Activated CD8-positive, alpha-beta memory T cell treated with anti-CD3 and anti-CD28 coated beads, Interleukin-2, amount 10 ng/mL, durations not matched to agents 7 days and 5 days (primary cell): ENCODE measurements at regions not wholly inside any gene's neighbourhood (a gene's known extent, or its start where the extent isn't known, plus 50 kb on each side); places are given as distances from the start of the nearest gene placed in this dataset.
"Not testable (repeated sequence)": the region's sequence is repeated elsewhere in the genome, so short reads cannot be mapped to it uniquely, and the experiment has no call there.

Experiments used
- ATAC-seq: fragments of 150-1000 bp; cut with Tn5 transposase; one replicate; pipeline ENCODE4 v1.10.0; 2021; ENCODE audit warnings: moderate library complexity
- CTCF ChIA-PET: fragments of 350-600 bp; sonication (Branson Sonifier 250); formaldehyde crosslinking; loops from one replicate; lab custom pipeline; 2021; ENCODE audit warnings: antibody characterized with exemption; lab: Charles Lee
- DNase-seq: peaks from one replicate; pipeline ENCODE4 v3.0.0-alpha.2; 2020
- H3K27ac Mint-ChIP-seq: one replicate; pipeline ENCODE4 v1.8.0; 2021; ENCODE audit warnings: mild to moderate bottlenecking, mixed read lengths
- H3K27me3 Mint-ChIP-seq: one replicate; pipeline ENCODE4 v1.8.0; 2021; ENCODE audit warnings: mixed read lengths
- H3K36me3 Mint-ChIP-seq: one replicate; pipeline ENCODE4 v1.8.0; 2021; ENCODE audit warnings: mild to moderate bottlenecking, mixed read lengths
- H3K4me1 Mint-ChIP-seq: one replicate; pipeline ENCODE4 v1.8.0; 2021; ENCODE audit warnings: mixed read lengths
- H3K4me3 Mint-ChIP-seq: one replicate; pipeline ENCODE4 v1.8.0; 2021; ENCODE audit warnings: mild to moderate bottlenecking, moderate library complexity, mixed read lengths
- H3K9me3 Mint-ChIP-seq: one replicate; pipeline ENCODE4 v1.8.0; 2022; ENCODE audit warnings: low read depth, mixed read lengths

DNA sequence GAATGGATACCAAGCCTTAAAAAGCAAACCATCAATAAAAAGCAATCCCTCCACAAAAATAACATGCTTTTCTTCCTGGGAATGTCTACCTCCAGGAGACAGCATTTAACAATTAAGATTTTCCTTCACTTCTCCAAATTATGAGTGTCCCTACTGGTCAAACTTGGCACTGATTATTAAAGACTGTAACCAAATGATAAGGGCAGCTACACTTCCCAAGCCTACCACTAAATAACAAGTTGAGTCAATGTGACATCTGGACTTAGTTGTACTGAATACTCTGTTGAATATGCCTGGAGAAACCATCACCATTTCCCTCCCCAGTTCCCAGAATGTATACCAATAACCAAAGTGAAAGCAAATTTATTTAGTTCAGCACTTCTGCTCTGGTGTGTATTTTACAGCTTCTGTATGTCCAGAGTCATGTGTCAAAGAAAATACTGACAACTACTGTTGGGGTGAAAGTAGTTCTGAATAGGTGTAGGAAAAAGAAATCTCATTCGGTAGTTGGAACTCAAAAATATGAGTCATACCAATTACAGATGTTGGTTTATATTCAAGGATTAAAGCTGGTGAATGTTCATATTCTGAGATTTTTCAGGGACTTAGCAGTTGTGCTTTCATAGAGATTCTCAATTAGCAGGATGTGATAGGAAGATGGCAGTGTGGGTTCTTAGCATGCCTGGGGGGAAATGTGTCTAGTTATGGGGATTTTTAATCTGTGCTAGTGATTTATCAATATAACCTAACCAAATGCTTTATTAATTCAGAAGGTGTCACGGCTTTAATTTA lies 1291.6 kb upstream of the GYPC start:
- no peaks in the 10 kb centered on the region for H3K36me3 Mint-ChIP-seq
- CTCF ChIA-PET: no interaction called here
- no peak for ATAC-seq
- no peak overlapping the region for H3K27ac Mint-ChIP-seq
- no peaks in the 10 kb centered on the region for H3K4me1 Mint-ChIP-seq
- H3K27me3 Mint-ChIP-seq: no peaks in the 10 kb centered on the region
- DNase-seq: no peak
- peaks cover 13% of the 10 kb centered on the region for H3K9me3 Mint-ChIP-seq
- H3K4me3 Mint-ChIP-seq: no peak overlapping the region

DNA sequence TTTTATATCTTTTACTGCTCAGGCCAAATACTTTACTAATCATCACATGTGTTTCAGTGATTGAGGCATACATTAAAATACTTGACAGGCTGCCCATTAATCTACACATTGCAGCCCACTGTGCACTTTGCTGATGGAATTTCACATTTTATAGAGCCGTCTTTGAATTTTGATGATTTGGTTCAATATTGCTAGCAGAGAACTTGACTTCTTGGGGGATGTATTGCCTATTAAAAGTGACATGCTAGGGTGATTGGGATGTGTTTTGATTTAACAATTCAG lies 1291.0 kb upstream of the GYPC start:
- H3K27ac Mint-ChIP-seq: no peak overlapping the region
- no peaks in the 10 kb centered on the region for H3K4me1 Mint-ChIP-seq
- H3K27me3 Mint-ChIP-seq: no peaks in the 10 kb centered on the region
- peaks cover 13% of the 10 kb centered on the region for H3K9me3 Mint-ChIP-seq
- no peak overlapping the region for H3K4me3 Mint-ChIP-seq
- H3K36me3 Mint-ChIP-seq: no peaks in the 10 kb centered on the region
- CTCF ChIA-PET: no interaction called here
- no peak for ATAC-seq
- no peak for DNase-seq

DNA sequence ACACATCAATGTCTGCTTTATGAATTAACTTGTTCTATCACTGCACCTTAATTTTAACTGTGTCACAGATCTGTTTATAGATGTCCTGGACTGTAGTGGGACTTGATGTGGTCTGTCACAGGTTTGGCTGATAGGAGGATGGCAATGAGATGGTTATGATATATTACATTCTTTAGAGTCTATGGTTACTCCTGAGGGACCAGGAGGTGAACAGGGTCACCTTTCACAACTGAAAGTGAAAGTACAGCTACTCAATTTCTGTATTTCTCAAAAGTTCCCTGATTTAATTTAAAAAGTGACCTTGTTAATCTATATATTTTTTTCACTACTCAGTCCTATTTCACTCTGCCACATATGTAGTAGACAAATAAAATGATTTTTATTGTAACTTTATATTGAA lies 1284.1 kb upstream of the GYPC start:
- H3K27me3 Mint-ChIP-seq: no peaks in the 10 kb centered on the region
- DNase-seq (no peak), ATAC-seq (no peak)
- H3K4me3 Mint-ChIP-seq: no peak overlapping the region
- no peaks in the 10 kb centered on the region for H3K36me3 Mint-ChIP-seq
- H3K9me3 Mint-ChIP-seq: peaks cover 8% of the 10 kb centered on the region
- no peaks in the 10 kb centered on the region for H3K4me1 Mint-ChIP-seq
- H3K27ac Mint-ChIP-seq: no peak overlapping the region
- CTCF ChIA-PET: no interaction called here

DNA sequence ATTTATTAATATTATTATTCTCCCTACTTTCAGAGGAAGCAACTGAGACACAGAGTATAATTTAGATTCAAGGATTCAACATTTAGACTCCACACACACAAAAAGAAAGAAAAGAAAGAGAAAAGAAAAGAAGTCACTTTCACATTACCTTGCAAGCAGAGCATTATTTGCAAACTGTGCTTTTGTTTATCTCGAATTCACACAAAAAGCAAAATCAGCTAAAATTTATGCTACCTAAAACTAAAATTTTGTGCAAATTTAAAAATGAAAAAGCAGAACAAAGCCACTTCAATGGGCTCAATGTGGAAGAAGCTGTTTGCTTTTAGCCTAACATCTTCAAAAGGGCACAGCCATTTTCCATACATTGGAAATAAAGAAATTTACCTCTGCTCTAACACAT lies 1282.7 kb upstream of the GYPC start:
- H3K9me3 Mint-ChIP-seq: peaks cover 13% of the 10 kb centered on the region
- no peaks in the 10 kb centered on the region for H3K27me3 Mint-ChIP-seq
- CTCF ChIA-PET: no interaction called here
- no peaks in the 10 kb centered on the region for H3K4me1 Mint-ChIP-seq
- H3K4me3 Mint-ChIP-seq: no peak overlapping the region
- H3K27ac Mint-ChIP-seq: no peak overlapping the region
- no peaks in the 10 kb centered on the region for H3K36me3 Mint-ChIP-seq
- DNase-seq (no peak), ATAC-seq (no peak)

DNA sequence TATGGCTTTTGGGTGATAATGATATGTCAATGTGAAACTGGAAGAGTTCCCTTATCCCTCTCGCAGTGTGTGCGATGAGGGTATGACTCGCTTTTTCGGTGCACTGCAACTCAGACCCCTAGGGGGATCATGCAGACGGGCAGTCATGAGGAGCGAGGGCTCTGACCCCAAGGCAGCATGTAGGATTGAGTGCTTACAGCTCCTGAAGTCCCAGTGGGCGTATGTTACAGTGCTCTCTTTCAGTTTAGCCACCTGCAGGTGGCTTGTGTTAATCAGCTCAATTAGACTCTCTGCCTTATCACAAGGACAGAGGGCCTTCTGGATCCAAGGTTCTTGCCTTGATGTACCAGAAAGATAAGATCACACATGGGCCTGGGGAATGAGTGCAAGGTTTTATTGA lies 1269.9 kb upstream of the GYPC start:
- no peaks in the 10 kb centered on the region for H3K27me3 Mint-ChIP-seq
- no peaks in the 10 kb centered on the region for H3K36me3 Mint-ChIP-seq
- ATAC-seq (no peak), DNase-seq (no peak)
- peaks cover 9% of the 10 kb centered on the region for H3K9me3 Mint-ChIP-seq
- no peaks in the 10 kb centered on the region for H3K4me1 Mint-ChIP-seq
- no peak overlapping the region for H3K27ac Mint-ChIP-seq
- no peak overlapping the region for H3K4me3 Mint-ChIP-seq
- CTCF ChIA-PET: no interaction called here

DNA sequence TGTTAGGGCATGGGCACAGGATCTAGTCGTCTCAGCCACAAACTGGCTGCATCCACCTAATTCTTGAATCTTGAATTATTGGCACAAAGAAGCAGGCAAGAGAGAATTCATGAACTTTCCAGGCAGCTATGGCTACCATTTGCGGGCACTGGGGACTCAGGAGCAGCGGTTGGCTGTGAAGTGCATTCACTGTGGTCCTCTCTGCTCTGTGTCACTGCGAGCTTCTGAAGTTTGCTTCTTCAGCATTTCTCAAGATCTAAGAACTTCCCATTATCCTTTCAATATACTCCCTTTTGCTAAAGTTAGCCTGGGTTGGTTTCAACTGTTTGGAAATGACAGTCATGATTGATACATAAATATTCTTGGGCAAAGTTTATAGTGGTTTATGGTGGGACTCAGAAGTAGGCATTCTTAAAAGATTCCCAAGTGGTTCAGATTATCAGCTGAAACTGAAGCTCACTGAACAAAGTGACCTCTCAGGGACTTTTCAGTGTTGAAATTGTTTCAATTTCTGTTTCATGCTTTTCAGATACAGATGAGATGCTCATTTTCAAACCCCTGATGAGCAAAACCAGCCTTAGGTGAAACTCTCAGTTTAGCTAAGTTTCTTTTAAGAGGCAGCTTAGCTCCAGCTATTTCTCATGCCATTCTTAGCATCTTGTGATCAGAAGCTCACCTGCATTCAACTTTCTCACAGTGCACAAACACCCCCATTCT lies 1258.3 kb upstream of the GYPC start:
- Mint-ChIP-seq H3K27me3 (no peaks in the 10 kb centered on the region), H3K9me3 (peaks cover 4% of the 10 kb centered on the region), H3K36me3 (no peaks in the 10 kb centered on the region), H3K4me1 (no peaks in the 10 kb centered on the region), H3K27ac (no peak overlapping the region), H3K4me3 (no peak overlapping the region)
- DNase-seq (no peak), ATAC-seq (no peak)
- CTCF ChIA-PET: no interaction called here

DNA sequence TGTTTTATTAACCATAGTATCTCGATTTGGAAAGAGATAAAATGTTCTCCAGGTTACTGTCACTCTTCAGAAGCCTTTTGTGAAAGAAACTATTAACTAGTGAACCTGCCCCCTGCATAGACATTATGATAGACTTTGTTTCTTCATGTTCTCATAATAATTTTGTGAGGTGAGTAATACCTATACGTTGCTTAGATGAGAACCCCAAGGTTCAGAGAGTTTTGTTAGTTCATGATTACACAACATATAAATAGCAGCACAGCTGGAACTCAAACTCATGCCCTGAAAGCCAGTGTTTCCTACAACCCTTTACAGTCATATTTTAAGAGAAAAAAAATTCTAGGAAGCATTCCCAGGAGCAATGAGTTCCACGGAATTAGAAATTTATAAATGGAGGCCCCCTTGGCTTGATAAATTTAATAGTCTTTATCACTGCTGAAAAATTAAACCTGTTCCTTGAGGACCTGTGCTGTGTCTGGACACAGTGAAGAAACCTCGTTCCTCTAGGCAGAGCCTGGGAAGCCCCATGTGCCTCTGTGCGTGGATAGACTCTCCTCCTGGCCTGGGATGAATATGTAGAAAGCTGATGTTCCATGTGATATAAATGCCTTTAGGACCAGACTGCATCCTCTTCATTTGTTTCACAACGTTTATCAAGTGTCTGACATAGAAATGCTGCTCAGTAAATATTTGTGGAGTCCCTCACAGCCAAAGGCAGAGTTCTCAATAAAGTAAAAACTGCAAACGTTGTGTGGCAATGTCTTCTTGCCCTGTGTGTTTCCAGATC lies 1257.0 kb upstream of the GYPC start:
- DNase-seq: no peak
- CTCF ChIA-PET: no interaction called here
- Mint-ChIP-seq H3K9me3 (peaks cover 6% of the 10 kb centered on the region), H3K4me3 (no peak overlapping the region), H3K36me3 (no peaks in the 10 kb centered on the region), H3K27me3 (no peaks in the 10 kb centered on the region), H3K27ac (no peak overlapping the region), H3K4me1 (no peaks in the 10 kb centered on the region)
- ATAC-seq: no peak

DNA sequence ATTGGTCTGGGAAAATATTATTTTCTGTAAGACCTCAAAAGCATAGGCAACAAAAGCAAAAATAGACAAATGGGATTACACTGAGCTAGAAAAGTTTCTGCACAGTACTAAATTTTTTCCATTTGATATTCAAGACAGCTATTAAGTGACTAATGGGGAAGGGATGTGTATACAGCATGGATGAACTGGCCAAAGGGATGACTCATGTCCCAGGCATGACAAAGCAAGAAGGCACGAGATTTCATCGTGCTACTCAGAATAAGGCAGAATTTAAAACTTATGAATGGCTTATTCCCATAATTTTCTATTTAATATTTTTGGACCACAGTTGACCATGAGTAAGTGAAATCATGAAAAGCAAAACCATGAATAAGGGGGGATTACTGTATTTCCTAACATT lies 1250.1 kb upstream of the GYPC start:
- no peaks in the 10 kb centered on the region for H3K27me3 Mint-ChIP-seq
- H3K9me3 Mint-ChIP-seq: peaks cover 7% of the 10 kb centered on the region
- CTCF ChIA-PET: no interaction called here
- no peaks in the 10 kb centered on the region for H3K4me1 Mint-ChIP-seq
- no peak overlapping the region for H3K27ac Mint-ChIP-seq
- no peaks in the 10 kb centered on the region for H3K36me3 Mint-ChIP-seq
- DNase-seq (no peak), ATAC-seq (no peak)
- H3K4me3 Mint-ChIP-seq: no peak overlapping the region

DNA sequence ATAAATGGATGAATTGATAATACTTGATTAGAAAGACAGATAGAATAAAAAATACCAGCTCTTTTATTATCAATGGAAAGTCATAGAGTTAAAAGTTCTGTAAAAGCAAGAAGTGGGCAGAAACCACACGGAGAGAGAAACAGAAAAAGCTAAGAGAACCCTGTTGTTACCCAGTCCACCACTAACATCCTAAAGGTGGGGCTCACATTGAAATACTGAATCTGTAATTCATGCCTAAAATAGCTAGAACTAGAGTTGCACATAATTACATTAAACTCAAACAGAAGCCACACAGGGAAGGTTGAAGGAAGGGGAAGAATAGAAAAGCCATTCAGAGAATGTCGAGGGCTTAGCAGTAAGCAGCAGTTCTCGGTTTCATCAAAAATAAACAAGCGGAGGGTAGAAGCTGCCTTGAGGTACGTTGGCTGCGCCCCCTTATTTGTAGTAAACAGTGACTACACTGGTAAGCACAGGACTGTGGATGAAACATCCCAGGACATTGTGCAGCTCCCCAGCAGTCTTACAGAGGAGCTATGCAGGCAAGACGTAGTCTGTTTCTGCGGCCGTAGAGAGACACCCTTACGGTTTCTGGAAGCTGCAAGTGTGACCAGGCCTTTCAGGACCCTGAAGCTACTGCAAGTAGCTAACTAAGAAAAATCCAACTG lies 1247.0 kb upstream of the GYPC start:
- Mint-ChIP-seq H3K27ac (no peak overlapping the region), H3K36me3 (no peaks in the 10 kb centered on the region), H3K4me3 (no peak overlapping the region), H3K9me3 (peaks cover 3% of the 10 kb centered on the region), H3K27me3 (no peaks in the 10 kb centered on the region), H3K4me1 (no peaks in the 10 kb centered on the region)
- DNase-seq (no peak), ATAC-seq (no peak)
- CTCF ChIA-PET: no interaction called here

DNA sequence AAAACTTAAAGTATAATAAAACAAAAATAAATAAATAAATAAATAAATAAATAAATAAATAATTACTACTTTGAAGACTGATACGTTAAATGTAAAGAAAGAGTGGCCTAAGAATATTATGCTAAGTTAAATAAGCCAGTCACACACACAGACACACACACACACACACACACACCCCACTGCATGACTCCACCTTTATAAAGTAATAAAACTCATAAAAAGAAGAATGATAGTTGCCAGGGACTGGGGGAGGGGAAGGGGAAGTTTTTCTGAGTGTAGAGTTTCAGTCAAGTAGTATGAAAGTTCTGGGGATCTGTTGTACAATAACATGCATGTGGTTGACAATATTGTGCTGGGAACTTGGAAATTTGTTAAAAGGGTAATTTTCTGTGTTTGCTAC lies 1237.5 kb upstream of the GYPC start:
- H3K27me3 Mint-ChIP-seq: no peaks in the 10 kb centered on the region

DNA sequence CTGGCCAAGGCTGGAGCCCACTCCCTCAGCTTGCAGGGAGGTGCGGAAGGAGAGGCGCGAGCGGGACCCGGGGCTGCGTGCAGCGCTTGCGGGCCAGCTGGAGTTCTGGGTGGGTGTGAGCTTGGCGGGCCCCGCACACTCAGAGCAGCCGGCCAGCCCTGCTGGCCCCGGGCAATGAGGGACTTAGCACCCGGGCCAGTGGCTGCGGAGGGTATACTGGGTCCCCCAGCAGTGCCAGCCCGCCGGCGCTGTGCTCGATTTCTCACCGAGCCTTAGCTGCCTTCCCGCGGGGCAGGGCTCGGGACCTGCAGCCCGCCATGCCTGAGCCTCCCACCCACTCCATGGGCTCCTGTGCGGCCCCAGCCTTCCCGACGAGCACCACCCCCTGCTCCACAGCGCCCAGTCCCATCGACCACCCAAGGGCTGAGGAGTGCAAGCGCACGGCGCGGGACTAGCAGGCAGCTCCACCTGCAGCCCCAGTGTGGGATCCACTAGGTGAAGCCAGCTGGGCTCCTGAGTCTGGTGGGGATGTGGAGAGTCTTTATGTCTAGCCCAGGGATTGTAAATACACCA lies 1233.7 kb upstream of the GYPC start:
- CTCF ChIA-PET, ATAC-seq, DNase-seq, H3K36me3 Mint-ChIP-seq, H3K9me3 Mint-ChIP-seq, H3K27ac Mint-ChIP-seq, H3K4me3 Mint-ChIP-seq, H3K4me1 Mint-ChIP-seq, H3K27me3 Mint-ChIP-seq: not testable (repeated sequence)

More for the DNA sequence above, 1237.5 kb upstream of the GYPC start:
- no peaks in the 10 kb centered on the region for H3K4me1 Mint-ChIP-seq
- H3K4me3 Mint-ChIP-seq: no peak overlapping the region
- H3K36me3 Mint-ChIP-seq: no peaks in the 10 kb centered on the region
- ATAC-seq (no peak), DNase-seq (no peak)
- peaks cover 8% of the 10 kb centered on the region for H3K9me3 Mint-ChIP-seq
- CTCF ChIA-PET: no interaction called here
- H3K27ac Mint-ChIP-seq: no peak overlapping the region

DNA sequence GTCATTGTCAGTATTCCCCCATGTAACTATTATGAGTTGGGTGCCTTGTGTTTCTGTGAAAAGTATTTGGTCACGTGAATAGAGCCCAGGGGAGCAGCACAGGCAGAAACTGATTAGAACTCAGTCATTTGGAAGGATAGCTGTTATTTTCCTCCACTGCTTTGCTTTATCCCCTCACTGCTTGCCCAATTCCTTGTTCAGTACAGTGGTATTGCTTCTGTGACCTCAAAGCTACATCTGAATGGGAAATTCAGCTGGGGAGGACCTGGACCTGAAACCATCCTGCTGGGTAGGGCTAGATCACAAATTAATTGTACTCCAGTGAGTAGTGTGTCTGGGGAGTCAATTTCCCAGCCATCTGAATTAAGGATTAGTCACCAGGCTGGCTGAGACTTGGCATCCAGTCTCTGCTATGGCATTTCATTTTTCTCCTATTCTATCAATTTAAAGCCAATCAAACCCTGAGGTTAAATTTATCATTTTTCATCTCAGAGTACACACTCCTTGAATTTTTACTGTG lies 1231.6 kb upstream of the GYPC start:
- CTCF ChIA-PET: no interaction called here
- no peak for ATAC-seq
- Mint-ChIP-seq H3K4me1 (no peaks in the 10 kb centered on the region), H3K4me3 (no peak overlapping the region), H3K9me3 (peaks cover 7% of the 10 kb centered on the region), H3K27ac (no peak overlapping the region), H3K36me3 (no peaks in the 10 kb centered on the region), H3K27me3 (no peaks in the 10 kb centered on the region)
- no peak for DNase-seq

DNA sequence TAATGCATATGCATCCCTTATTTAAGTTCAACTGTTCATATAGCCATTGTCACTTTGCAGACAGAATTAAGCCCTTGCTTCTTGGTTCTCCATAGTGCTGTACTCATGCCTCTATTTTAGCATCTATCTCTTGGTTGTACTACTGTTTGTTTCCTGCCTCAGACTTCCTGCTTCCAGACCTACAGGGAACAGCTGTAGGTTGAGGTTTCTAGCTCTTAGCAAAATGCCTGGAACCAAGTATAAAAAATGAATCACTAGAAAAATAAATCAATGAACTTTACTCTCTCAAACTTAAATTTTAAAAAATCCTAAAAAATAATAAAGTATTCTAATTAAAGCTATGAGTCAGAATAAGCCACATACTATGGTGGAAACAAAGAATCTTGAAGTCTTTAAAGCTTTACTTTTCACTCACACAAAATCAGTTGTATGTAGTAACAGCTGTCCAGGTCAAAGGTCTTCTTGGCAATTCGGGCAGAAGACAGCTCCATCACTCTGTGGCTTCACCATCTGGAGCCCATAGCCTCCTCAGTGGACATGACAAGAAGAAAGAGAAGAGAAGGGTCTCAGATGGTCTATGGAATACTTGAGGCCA lies 1228.1 kb upstream of the GYPC start:
- no peaks in the 10 kb centered on the region for H3K9me3 Mint-ChIP-seq

More for the DNA sequence above, 1228.1 kb upstream of the GYPC start:
- no peak for ATAC-seq
- CTCF ChIA-PET: no interaction called here
- Mint-ChIP-seq H3K4me1 (no peaks in the 10 kb centered on the region), H3K27ac (no peak overlapping the region), H3K4me3 (no peak overlapping the region), H3K36me3 (no peaks in the 10 kb centered on the region), H3K27me3 (no peaks in the 10 kb centered on the region)
- DNase-seq: no peak
